Testis (tissue), 2 donors: ENCODE measurements at regions not wholly inside any gene's neighbourhood (a gene's known extent, or its start where the extent isn't known, plus 50 kb on each side); places are given as distances from the start of the nearest gene placed in this dataset.

Experiments
- DNase-seq: peaks from one replicate; pipeline ENCODE4 v3.0.0-alpha.2; 2019
- H3K27ac ChIP-seq, 2 donors: fragments of 200-600 bp; sonication (generic); one replicate each; pipeline ENCODE4 v1.5.1; 2019
- H3K27me3 ChIP-seq: fragments of 200-600 bp; sonication (generic); one replicate; pipeline ENCODE4 v1.5.1; 2019
- H3K36me3 ChIP-seq: fragments of 200-600 bp; sonication (generic); one replicate; pipeline ENCODE4 v1.5.1; 2017; ENCODE audit warnings: low read depth; ENCODE audit errors: missing control alignments
- H3K4me1 ChIP-seq: fragments of 200-600 bp; sonication (generic); one replicate; pipeline ENCODE4 v1.5.1; 2019
- H3K4me3 ChIP-seq, 2 donors: fragments of 200-600 bp; sonication (generic); one replicate each; pipeline ENCODE4 v1.5.1; 2017 to 2019
- H3K9me3 ChIP-seq: fragments of 200-600 bp; sonication (generic); one replicate; pipeline ENCODE4 v1.5.1; 2017
- POLR2A ChIP-seq: fragments of 450-650 bp; IDR thresholded peaks from one replicate; pipeline ENCODE4 v1.6.1; 2017; ENCODE audit warnings: antibody characterized with exemption, mild to moderate bottlenecking, moderate library complexity
- WGBS, 2 donors: methylation state at CpG; one replicate each; pipeline ENCODE4 v1.1.5; 2018; 5-methylcytosine and 5-hydroxymethylcytosine counted together
- intact Hi-C: fragments of 100-400 bp; cut with DNase I; formaldehyde crosslinking; loops from one replicate; pipeline ENCODE4 v1.15.1; 2023; ENCODE audit warnings: low total_unique reads
- TF ChIP-seq, protein P1 (sequence below), 3 experiments: fragments of 450-650 bp in 2 of 3; fragments of 200-600 bp in 1 of 3; sonication (generic) in 1 of 3; IDR thresholded peaks; one replicate each; pipeline ENCODE4 v1.5.1; 2016 to 2019; ENCODE audit warnings: antibody characterized with exemption in 3 of 3, mild to moderate bottlenecking in 2 of 3, moderate library complexity in 1 of 3

DNA sequence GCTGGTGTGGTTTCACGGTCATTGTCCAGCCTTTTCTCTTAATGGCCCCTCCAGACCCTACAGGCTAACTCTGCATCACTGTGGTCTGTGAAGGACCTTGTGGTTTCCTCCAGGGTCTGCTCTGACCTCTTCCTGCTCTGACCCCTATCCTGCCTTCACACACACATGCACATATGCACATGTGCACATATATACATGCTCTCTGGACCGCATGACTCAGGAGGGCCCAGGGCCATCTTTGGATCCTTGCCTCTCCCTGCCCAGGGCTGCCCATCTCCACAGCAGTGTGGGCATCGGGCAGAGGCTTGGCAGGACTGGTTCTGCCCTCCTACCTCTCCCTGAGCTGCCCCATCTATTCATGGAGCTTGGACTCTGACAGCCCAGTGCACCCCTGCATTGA is 510.9 kb downstream of the PTPRU start:
- Histone ChIP-seq H3K9me3 (no peaks in the 10 kb centered on the region), H3K4me1 (no peaks in the 10 kb centered on the region), H3K4me3 (no peak overlapping the region), H3K27me3 (no peaks in the 10 kb centered on the region), H3K36me3 (no peaks in the 10 kb centered on the region), H3K27ac (no peak overlapping the region)
- no peak for DNase-seq
- intact Hi-C loops: no loop called here
- TF ChIP-seq, protein P1, sequence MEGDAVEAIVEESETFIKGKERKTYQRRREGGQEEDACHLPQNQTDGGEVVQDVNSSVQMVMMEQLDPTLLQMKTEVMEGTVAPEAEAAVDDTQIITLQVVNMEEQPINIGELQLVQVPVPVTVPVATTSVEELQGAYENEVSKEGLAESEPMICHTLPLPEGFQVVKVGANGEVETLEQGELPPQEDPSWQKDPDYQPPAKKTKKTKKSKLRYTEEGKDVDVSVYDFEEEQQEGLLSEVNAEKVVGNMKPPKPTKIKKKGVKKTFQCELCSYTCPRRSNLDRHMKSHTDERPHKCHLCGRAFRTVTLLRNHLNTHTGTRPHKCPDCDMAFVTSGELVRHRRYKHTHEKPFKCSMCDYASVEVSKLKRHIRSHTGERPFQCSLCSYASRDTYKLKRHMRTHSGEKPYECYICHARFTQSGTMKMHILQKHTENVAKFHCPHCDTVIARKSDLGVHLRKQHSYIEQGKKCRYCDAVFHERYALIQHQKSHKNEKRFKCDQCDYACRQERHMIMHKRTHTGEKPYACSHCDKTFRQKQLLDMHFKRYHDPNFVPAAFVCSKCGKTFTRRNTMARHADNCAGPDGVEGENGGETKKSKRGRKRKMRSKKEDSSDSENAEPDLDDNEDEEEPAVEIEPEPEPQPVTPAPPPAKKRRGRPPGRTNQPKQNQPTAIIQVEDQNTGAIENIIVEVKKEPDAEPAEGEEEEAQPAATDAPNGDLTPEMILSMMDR (IDR thresholded peaks at IDR 0.05): no peak
- no peak for TF ChIP-seq POLR2A
- WGBS, 2 donors: 87 to 93% methylated on average over 2 to 3 of the region's 3 CpGs

DNA sequence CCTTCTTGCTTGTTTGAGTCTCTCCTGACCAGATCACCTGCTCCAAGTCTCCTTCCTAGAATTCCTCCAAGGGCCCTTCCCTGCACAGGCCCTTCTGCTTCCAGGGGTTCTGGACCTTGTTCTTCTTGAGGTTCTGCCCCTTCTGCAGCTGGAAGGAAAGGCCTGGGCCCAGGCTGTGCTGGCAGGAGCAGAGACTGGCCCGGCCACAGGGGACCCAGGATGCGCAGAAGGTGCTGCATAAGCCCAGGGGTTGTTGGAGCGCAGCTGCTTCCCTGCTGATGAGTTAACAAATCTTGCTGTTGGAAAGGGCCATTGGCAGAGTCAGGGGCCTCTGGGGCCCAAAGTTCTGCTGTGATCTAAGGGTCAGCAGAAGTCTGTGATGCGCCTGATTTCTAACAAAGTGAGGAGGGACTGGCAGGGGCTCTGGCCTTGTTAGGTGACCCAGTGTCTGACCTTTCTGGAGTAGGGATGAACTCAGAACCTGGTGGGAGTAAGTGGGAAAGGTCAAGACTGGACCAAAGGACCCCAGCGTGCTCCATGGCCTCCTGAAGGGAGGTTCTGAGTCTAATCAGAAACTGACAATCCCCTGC is 509.8 kb downstream of the PTPRU start:
- WGBS, 2 donors: 81 to 89% methylated on average over 5 of the region's 5 CpGs
- no peak for DNase-seq
- Histone ChIP-seq H3K4me1 (no peaks in the 10 kb centered on the region), H3K9me3 (no peaks in the 10 kb centered on the region), H3K4me3 (no peak overlapping the region), H3K36me3 (no peaks in the 10 kb centered on the region), H3K27me3 (no peaks in the 10 kb centered on the region), H3K27ac (no peak overlapping the region)
- TF ChIP-seq POLR2A: no peak
- TF ChIP-seq, protein P1 (IDR thresholded peaks at IDR 0.05): no peak
- intact Hi-C loops: no loop called here

DNA sequence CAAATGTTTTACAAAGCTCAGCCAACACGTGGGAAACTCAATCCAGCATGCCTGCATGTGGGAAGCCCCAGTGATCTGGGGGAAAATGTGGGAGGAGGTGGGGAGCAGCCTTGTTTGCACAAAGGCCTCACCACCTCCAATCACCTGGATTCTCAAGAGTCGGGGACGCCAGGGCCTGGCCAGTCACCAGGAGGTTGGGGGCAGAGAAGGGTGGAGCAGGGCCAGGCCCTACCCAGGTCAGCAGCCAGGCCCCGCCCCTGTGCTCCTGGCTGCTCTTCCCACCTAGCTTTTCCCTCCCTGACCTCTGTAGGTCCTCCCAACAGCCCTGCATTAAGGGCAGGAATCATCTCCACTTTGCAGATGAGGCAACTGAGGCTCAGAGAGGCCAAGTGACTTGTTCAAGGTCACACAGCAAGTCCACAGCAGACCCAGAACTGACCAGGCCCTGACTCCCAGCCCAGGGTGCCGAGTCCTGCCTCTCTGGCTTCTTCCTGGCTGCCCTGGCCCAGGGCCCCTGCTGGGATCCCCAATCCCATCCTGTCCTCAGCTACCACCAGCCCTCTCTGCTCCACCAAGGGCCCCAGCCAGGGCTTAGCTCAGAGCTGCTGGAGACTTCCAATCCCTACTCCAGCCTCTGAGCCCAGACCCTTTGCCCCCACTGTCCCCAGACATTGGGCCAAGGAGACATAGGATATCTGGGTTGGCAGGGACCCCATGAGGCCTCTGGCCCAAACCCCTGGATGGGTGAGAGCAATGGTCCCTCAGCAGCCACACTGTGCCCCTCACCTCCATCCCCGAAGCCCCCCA is 508.6 kb downstream of the PTPRU start:
- DNase-seq: no peak
- H3K9me3 ChIP-seq: no peaks in the 10 kb centered on the region
- intact Hi-C loops: no loop called here

DNA sequence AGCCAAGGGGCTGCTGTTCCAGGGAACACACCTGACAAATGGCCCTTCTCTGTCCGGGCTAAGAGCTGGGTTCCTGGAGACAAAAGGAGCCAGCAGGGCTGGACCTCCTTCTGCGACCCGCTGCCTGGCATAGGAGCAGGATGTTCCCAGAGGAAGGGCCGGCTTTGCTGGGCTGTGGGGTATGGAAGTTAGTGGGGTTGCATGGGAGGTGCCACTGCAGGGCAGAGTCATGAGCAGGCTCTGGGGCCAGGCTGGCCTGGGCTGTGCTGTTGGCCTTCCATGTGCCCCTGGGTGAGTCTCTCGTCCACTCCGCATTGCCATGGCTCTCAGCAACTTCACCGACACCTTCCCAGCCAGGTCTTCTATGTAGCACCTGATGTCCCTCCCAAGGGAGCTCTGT is 507.6 kb downstream of the PTPRU start:
- H3K27me3 ChIP-seq: no peaks in the 10 kb centered on the region
- H3K27ac ChIP-seq: no peak overlapping the region
- no peak for TF ChIP-seq POLR2A
- TF ChIP-seq, protein P1 (IDR thresholded peaks at IDR 0.05): no peak
- no peaks in the 10 kb centered on the region for H3K4me1 ChIP-seq
- no peak for DNase-seq
- H3K4me3 ChIP-seq: no peak overlapping the region
- WGBS, 2 donors: 80 to 94% methylated on average over 6 to 7 of the region's 7 CpGs
- H3K36me3 ChIP-seq: no peaks in the 10 kb centered on the region
- H3K9me3 ChIP-seq: no peaks in the 10 kb centered on the region
- intact Hi-C loops: no loop called here

More for the DNA sequence above, 508.6 kb downstream of the PTPRU start:
- H3K4me3 ChIP-seq: no peak overlapping the region
- H3K36me3 ChIP-seq: no peaks in the 10 kb centered on the region
- H3K27ac ChIP-seq: no peak overlapping the region
- 60 to 67% methylated on average over 4 to 6 of the region's 6 CpGs for WGBS, 2 donors
- no peak for TF ChIP-seq POLR2A
- TF ChIP-seq, protein P1 (IDR thresholded peaks at IDR 0.05): no peak
- H3K27me3 ChIP-seq: no peaks in the 10 kb centered on the region
- H3K4me1 ChIP-seq: no peaks in the 10 kb centered on the region

DNA sequence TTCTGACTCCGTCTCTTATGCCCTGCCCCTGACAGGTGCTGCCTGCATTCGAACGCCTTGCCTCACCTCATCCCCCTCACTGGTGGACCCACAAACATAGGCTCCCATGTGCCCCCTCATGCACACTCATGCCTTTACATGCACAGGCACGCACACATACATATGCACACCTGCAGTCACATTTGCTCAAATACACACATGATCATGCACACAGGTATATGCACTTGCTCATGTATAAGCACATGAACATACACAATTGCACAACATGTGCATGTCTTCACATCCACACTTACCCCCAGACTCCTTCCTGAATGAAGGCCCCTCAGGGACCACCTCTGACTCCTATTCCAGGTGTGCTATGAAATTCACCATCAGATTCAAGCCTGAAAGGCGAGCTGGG is 506.9 kb downstream of the PTPRU start:
- no peak overlapping the region for H3K4me3 ChIP-seq
- H3K4me1 ChIP-seq: no peaks in the 10 kb centered on the region
- H3K27ac ChIP-seq: no peak overlapping the region
- no peaks in the 10 kb centered on the region for H3K36me3 ChIP-seq
- TF ChIP-seq POLR2A: no peak
- TF ChIP-seq, protein P1 (IDR thresholded peaks at IDR 0.05): no peak
- intact Hi-C loops: no loop called here
- H3K9me3 ChIP-seq: no peaks in the 10 kb centered on the region
- DNase-seq: no peak
- 85 to 90% methylated on average over 5 of the region's 5 CpGs for WGBS, 2 donors
- H3K27me3 ChIP-seq: no peaks in the 10 kb centered on the region
